HFF-Myc (cell line): ENCODE measurements at regions not wholly inside any gene's neighbourhood (a gene's known extent, or its start where the extent isn't known, plus 50 kb on each side); places are given as distances from the start of the nearest gene placed in this dataset.

Experiments
- DNase-seq: peaks from one replicate; pipeline ENCODE4 v3.0.0-alpha.2; 2011; ENCODE audit warnings: low read depth; ENCODE audit errors: extremely low read depth
- H3K4me3 ChIP-seq: replicated peaks from 2 replicates; pipeline ENCODE4 v1.5.1; 2011; ENCODE audit warnings: low read depth, mild to moderate bottlenecking, control low read depth, low read length
- TF ChIP-seq, protein P1 (sequence below): IDR thresholded peaks from 2 replicates; pipeline ENCODE4 v1.5.1; 2012; ENCODE audit warnings: mild to moderate bottlenecking, low read depth, low read length, control low read depth; ENCODE audit errors: missing control alignments

DNA sequence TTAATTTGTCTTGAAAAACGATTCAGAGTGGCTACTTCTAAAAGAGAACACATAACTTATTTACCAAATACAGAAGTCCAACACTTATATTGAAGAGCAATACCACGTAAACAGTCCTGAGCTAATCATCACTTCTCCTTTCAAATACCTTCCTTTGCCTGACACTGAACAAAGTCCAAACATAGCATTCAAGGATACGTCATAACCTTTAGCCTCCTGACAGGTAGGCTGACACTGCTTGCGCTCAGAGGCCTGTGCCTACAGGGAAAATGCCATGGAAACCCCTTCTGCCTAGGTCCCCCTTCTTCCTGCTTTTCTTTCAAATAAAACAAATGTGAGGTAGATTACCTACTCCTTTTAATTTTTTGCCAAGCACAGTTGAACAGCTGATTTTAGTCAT lies 510.0 kb downstream of the INSC start:
- no peak overlapping the region for H3K4me3 ChIP-seq
- DNase-seq: no peak
- TF ChIP-seq, protein P1, sequence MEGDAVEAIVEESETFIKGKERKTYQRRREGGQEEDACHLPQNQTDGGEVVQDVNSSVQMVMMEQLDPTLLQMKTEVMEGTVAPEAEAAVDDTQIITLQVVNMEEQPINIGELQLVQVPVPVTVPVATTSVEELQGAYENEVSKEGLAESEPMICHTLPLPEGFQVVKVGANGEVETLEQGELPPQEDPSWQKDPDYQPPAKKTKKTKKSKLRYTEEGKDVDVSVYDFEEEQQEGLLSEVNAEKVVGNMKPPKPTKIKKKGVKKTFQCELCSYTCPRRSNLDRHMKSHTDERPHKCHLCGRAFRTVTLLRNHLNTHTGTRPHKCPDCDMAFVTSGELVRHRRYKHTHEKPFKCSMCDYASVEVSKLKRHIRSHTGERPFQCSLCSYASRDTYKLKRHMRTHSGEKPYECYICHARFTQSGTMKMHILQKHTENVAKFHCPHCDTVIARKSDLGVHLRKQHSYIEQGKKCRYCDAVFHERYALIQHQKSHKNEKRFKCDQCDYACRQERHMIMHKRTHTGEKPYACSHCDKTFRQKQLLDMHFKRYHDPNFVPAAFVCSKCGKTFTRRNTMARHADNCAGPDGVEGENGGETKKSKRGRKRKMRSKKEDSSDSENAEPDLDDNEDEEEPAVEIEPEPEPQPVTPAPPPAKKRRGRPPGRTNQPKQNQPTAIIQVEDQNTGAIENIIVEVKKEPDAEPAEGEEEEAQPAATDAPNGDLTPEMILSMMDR: no peak

DNA sequence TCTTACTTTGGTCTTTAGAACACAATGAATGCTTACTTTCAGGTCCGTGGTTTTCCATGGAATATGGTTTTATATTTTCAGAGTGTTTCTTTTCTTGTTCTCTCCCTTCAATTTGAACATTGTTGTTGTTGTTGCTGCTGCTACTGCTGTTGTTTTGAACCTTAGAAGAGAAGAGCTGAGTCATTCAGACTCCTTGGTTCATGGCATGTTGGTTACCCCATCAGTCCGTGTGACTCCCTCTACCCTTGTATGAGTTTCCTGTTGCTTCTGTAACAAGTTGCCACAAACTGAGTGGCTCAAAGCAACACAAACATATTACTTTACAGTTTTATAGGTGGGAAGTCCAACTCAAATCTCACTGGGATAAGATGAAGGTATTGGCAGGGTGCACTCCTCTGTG lies 511.0 kb downstream of the INSC start:
- no peak overlapping the region for H3K4me3 ChIP-seq
- TF ChIP-seq, protein P1: no peak
- no peak for DNase-seq

DNA sequence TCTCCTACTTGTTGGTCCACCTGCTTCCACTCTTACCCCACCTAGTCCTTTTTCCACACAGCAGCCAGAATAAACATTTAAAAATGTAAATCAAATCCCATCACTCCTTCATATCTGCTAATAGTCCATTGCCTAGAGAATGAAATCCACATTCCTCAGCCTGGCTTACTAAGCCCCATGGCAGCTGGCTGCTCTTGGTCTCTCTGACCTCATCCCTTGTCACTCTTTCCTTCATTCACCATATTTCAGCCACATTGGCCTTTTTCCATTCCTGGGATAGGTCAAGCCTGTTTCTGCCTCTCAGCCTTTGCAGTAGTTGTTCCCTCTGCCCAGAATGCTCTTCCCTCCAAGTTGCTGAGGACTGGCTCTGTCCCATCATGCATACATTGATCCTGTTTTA lies 512.8 kb downstream of the INSC start:
- DNase-seq: no peak
- TF ChIP-seq, protein P1: no peak
- H3K4me3 ChIP-seq: no peak overlapping the region

DNA sequence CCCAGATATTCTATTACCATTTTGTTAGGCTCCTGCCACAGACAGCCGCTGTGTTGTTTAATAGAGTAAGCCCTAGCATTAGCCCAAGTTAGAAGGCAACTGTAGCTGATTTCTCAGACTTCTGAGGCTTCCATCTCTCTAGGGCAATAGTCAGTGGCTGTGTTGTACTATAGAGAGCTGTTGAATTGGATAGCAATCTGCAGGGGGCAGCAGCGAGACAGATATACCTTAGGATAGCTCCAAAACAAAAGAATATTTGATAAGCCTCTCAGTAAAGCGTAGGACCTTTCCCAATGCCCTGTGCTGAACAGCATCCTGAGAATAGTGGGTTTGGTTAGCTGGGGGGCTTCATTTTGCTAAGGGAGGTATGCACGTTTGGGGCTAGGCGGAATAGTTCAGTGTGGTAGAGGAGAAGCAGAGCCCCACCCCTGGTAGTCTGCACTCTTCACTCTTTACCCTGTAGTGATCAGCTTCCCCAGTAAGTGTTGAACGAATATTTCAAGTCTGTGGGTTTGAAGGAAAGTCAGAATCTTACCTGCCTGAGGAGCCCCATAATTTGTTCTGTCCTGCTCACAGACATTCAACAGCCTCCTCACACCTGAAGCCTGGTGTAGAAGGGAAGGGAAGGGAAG lies 515.1 kb downstream of the INSC start:
- TF ChIP-seq, protein P1: peak; percentile 4
- H3K4me3 ChIP-seq: no peak overlapping the region
- no peak for DNase-seq

DNA sequence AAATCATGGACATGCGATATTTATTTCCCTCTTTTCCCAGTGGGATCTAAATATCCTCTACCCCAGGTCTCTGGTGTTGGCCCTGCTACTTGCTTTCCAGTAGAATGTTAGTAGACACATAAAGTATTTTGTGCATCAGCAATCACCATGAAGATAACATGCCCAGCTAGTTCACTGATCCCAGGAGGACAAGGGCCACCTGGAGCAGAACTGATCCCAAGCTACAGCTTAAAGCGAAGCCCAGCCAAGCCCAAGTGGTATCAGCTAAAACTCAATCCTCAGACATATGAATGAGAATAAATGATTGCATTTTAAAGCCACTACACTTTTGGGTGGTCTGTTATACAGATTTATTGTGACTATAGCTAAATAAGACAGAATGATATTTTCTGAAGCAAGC lies 516.2 kb downstream of the INSC start:
- no peak for DNase-seq
- TF ChIP-seq, protein P1: no peak
- no peak overlapping the region for H3K4me3 ChIP-seq

DNA sequence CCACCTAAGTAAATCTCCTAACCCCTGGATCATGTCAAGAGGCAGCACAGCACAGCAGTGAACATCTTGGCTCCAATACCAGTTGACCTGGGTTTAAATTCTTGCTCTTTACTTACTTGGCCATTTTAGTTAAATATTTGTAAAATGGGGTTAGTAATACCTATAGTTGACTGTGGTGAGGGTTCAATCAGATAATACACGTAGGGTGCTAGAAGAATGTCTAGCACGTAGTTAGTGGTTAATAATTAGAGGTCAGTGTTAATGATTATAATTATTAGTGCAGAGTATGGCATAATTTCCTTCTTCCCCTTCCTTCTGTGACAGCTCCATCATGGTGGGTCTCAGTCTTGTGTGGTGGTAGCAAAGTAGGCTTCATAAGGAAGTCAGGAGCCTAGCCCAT lies 520.8 kb downstream of the INSC start:
- no peak for DNase-seq
- TF ChIP-seq, protein P1: no peak
- no peak overlapping the region for H3K4me3 ChIP-seq

DNA sequence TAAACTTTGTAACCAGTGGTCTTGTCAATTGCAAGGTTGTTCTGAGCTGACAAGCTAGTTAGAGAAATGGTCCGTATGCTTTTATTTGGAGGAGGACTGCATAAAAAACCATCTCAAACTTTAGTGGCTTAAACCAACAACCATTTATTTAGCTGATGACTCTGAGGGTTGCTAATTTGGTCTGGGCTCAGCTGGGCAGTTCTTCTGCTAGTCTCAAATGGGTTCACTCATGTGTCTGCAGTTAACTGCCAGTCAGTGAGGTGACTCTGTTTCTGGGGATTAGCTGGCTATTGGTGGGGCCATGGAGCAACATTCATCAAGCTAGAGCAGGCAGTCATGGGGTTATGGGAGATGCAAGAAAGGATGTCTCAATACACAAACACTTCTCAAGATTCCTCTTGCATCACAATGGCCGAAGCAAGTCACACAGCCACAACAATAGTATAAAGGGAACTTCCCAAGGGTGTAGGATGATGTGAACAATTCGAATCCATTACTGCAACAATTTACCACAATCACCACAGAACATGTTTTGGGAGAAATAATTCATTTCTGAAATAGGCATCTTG lies 521.9 kb downstream of the INSC start:
- no peak overlapping the region for H3K4me3 ChIP-seq
- no peak for DNase-seq
- TF ChIP-seq, protein P1: no peak
